ENCODE measurements at regions not wholly inside any gene's neighbourhood (a gene's known extent, or its start where the extent isn't known, plus 50 kb on each side); places are given as distances from the start of the nearest gene placed in this dataset.

GRCh38 chr1:30375156-30375555, 348.2 kb downstream of the MATN1 start:
- no peak for TF ChIP-seq CTCF (IDR thresholded peaks at IDR 0.05)
- no peak for TF ChIP-seq REST (IDR thresholded peaks at IDR 0.05)
- TF ChIP-seq POLR2A (IDR thresholded peaks at IDR 0.05; ENCODE audit: low read length) = no peak
- TF ChIP-seq ELK1 (IDR thresholded peaks at IDR 0.05; ENCODE audit: low read depth, low read length) = no peak
- no peak for TF ChIP-seq RAD21 (conservative IDR thresholded peaks at IDR 0.05 in 1 of 2, IDR thresholded peaks at IDR 0.05 in 1 of 2)
- TF ChIP-seq MAX (IDR thresholded peaks at IDR 0.05) = no peak
- no peak for TF ChIP-seq USF2 (IDR thresholded peaks at IDR 0.05)
